Right lobe of liver (tissue), 6 donors: ENCODE measurements at regions not wholly inside any gene's neighbourhood (a gene's known extent, or its start where the extent isn't known, plus 50 kb on each side); places are given as distances from the start of the nearest gene placed in this dataset.
A peak's percentile ranks its signal among the peaks of the same experiment; 100 is the strongest.

ENCODE experiments used
- ATAC-seq, 4 donors: fragments of 200-7000 bp; cut with Tn5 transposase; one replicate each; pipeline ENCODE4 v1.9.1; 2020; ENCODE audit warnings: mild to moderate bottlenecking in 4 of 4, moderate library complexity in 4 of 4
- DNase-seq, 3 donors: peaks; one replicate each; pipeline ENCODE4 v3.0.0-alpha.2; 2020
- H3K27ac ChIP-seq, 3 donors: fragments of 200-600 bp; one replicate each; pipeline ENCODE4 v1.8.0; 2022
- H3K27me3 ChIP-seq, 2 donors: fragments of 200-600 bp; one replicate each; pipeline ENCODE4 v1.8.0; 2022
- H3K36me3 ChIP-seq, 4 donors: fragments of 200-600 bp; sonication (generic) in 1 of 4; one replicate each; pipeline versions ENCODE4 v1.5.1 to v1.8.0; 2017 to 2022; ENCODE audit warnings: control low read depth in 1 of 4
- H3K4me1 ChIP-seq, 4 donors: fragments of 200-600 bp; sonication (generic) in 1 of 4; one replicate each; pipeline versions ENCODE4 v1.5.1 to v1.8.0; 2017 to 2022; ENCODE audit warnings: control low read depth in 1 of 4
- H3K4me3 ChIP-seq, 3 donors: fragments of 200-600 bp; one replicate each; pipeline ENCODE4 v1.8.0; 2022
- H3K9me3 ChIP-seq, 4 donors: fragments of 200-600 bp; sonication (generic) in 1 of 4; one replicate each; pipeline versions ENCODE4 v1.5.1 to v1.8.0; 2017 to 2022; ENCODE audit warnings: control low read depth in 1 of 4
- POLR2A ChIP-seq: fragments of 450-650 bp; IDR thresholded peaks from one replicate; pipeline ENCODE4 v1.6.1; 2017; ENCODE audit warnings: antibody characterized with exemption, mild to moderate bottlenecking
- WGBS: methylation state at CpG from one replicate; pipeline ENCODE4 v1.1.6; 2018; ENCODE audit warnings: low coverage, low lambda C conversion rate; ENCODE audit not compliant: insufficient coverage; ENCODE audit errors: missing lambda C conversion rate; 5-methylcytosine and 5-hydroxymethylcytosine counted together
- intact Hi-C, 2 donors: fragments of 100-400 bp; cut with DNase I; formaldehyde crosslinking; loops; one replicate each; pipeline versions ENCODE4 v1.11.2 to v1.14.1; 2022
- TF ChIP-seq, protein P1 (sequence below), 4 donors: fragments of 200-600 bp in 3 of 4; fragments of 450-650 bp in 1 of 4; IDR thresholded peaks; one replicate each; pipeline versions ENCODE4 v1.5.1 to v1.8.0; 2016 to 2022; ENCODE audit warnings: antibody characterized with exemption in 4 of 4, mild to moderate bottlenecking in 2 of 4
- donor health status: DM: no; HTN: yes; CAD: no.
- donor health status: DM: no; HTN: no; CAD: no.
- donor health status: DM: no; HTN: no; CAD: no.
- donor health status: DM: no; HTN: yes; CAD: no.
- donor health status: DM: no; HTN: yes; CAD: no.

DNA sequence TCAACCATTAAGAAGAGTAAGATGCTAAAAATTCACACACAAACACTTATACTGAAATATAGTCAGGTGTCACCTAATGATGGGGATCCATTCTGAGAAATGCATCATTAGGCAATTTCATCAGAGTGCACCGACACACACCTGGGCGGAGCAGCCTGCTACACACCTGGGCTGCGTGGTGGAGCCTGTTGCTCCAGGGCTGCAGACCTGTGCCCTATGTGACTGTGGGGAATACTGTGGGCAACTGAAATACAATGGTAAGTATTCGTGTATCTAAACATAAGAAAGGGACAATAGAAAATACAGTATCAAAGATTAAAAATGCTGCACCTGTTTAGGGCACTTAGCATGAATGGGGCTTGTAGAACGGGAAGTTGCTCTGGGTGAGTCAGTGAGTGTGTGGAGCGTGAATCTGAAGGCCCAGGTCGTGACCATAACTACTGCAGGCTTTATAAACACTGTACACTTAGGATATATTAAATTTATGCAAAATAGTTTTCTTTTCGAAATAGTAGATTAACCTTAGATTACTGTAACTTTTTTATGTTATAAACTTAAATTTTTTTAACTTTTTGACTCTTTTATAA lies 124.4 kb upstream of the AFDN start:
- Histone ChIP-seq H3K27me3 (no peaks in the 10 kb centered on the region), H3K4me1 (no peaks in the 10 kb centered on the region), H3K4me3 (no peak overlapping the region), H3K36me3 (no peaks in the 10 kb centered on the region), H3K27ac (no peak overlapping the region), H3K9me3 (no peaks in the 10 kb centered on the region)
- intact Hi-C loops: no loop called here
- ATAC-seq: no peak
- no peak for TF ChIP-seq POLR2A
- TF ChIP-seq, protein P1, sequence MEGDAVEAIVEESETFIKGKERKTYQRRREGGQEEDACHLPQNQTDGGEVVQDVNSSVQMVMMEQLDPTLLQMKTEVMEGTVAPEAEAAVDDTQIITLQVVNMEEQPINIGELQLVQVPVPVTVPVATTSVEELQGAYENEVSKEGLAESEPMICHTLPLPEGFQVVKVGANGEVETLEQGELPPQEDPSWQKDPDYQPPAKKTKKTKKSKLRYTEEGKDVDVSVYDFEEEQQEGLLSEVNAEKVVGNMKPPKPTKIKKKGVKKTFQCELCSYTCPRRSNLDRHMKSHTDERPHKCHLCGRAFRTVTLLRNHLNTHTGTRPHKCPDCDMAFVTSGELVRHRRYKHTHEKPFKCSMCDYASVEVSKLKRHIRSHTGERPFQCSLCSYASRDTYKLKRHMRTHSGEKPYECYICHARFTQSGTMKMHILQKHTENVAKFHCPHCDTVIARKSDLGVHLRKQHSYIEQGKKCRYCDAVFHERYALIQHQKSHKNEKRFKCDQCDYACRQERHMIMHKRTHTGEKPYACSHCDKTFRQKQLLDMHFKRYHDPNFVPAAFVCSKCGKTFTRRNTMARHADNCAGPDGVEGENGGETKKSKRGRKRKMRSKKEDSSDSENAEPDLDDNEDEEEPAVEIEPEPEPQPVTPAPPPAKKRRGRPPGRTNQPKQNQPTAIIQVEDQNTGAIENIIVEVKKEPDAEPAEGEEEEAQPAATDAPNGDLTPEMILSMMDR (IDR thresholded peaks at IDR 0.05): no peak
- WGBS: 91% methylated on average over 6 of the region's 8 CpGs
- peak in 1 of 3 donors; percentile 16 for DNase-seq

DNA sequence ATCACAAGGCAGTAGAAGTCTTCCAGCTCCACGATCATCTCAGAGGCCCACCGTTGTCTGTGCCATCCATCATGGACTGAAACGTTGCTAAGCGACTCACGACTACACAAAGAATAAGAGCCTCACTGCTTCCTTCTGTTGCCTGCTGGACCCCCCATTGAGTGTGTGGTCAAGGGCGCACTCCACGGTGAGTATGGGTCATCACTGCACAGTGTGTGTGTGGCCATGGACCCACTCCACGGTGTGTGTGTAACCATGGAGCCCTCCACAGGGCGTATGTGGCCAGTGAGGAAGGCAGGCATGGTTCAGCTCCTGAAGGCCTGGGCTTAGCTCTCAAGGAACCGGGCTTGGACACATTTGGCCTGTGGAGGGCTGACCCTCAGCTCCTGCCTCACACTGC lies 123.4 kb upstream of the AFDN start:
- H3K4me1 ChIP-seq: no peaks in the 10 kb centered on the region
- DNase-seq (peak in 1 of 3 donors; percentile 30), ATAC-seq (no peak)
- H3K36me3 ChIP-seq: no peaks in the 10 kb centered on the region
- no peak overlapping the region for H3K27ac ChIP-seq
- no peaks in the 10 kb centered on the region for H3K9me3 ChIP-seq
- H3K4me3 ChIP-seq: no peak overlapping the region
- WGBS: 100% methylated on average over 2 of the region's 10 CpGs
- TF ChIP-seq, protein P1 (IDR thresholded peaks at IDR 0.05): no peak
- TF ChIP-seq POLR2A: no peak
- intact Hi-C loops: no loop called here
- no peaks in the 10 kb centered on the region for H3K27me3 ChIP-seq

DNA sequence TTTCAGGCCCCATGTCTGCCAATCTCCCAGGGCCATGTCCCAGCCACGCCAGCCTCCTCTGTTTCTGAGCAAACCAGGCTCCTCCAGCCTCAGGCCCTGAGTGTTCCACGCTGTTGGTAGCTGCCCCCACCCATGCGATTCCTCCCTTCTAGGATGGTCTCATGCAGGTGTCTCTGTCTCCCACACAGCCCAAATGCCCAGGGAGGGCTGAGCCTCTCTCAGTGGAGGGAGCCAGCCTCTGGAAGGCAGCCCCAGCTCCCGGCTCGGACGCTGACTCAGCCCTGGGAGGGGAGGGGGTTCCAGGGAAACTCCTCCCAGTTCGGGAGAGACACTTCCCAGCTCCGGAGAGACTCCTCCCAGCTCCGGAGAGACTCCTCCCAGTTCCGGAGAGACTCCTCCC lies 122.9 kb upstream of the AFDN start:
- Histone ChIP-seq H3K9me3 (no peaks in the 10 kb centered on the region), H3K4me1 (no peaks in the 10 kb centered on the region), H3K36me3 (no peaks in the 10 kb centered on the region), H3K27ac (no peak overlapping the region), H3K27me3 (no peaks in the 10 kb centered on the region), H3K4me3 (no peak overlapping the region)
- WGBS: 92% methylated on average over 2 of the region's 10 CpGs
- intact Hi-C loops: no loop called here
- no peak for TF ChIP-seq POLR2A
- TF ChIP-seq, protein P1 (IDR thresholded peaks at IDR 0.05): no peak
- ATAC-seq (no peak), DNase-seq (no peak)

DNA sequence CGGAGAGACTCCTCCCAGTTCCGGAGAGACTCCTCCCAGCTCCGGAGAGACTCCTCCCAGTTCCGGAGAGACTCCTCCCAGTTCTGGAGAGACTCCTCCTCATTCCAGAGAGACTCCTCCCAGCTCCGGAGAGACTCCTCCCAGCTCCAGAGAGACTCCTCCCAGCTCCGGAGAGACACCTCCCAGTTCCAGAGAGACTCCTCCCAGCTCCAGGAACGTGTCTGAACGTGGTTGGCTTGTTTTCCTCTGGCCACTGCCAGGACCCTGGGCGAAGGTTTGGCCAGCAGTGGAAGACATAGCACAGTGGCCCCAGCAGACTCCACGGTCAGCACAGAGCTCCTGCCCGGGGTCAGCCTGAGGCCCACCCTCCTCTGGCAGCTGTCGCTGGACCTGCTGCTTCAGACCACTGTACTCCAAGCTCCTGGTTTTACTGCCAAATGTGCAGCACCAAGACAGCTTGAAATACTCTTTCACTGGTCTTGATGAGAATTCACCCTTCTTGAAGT lies 122.3 kb upstream of the AFDN start:
- TF ChIP-seq, protein P1 (IDR thresholded peaks at IDR 0.05): no peak
- no peak for TF ChIP-seq POLR2A
- no peaks in the 10 kb centered on the region for H3K36me3 ChIP-seq
- intact Hi-C loops: no loop called here
- no peaks in the 10 kb centered on the region for H3K27me3 ChIP-seq
- no peak for DNase-seq
- no peaks in the 10 kb centered on the region for H3K9me3 ChIP-seq
- no peak overlapping the region for H3K4me3 ChIP-seq
- H3K4me1 ChIP-seq: no peaks in the 10 kb centered on the region
- H3K27ac ChIP-seq: no peak overlapping the region
- 33% methylated on average over 1 of the region's 12 CpGs for WGBS
- ATAC-seq: no peak
